Mammary epithelial cell (primary cell): ENCODE measurements at regions not wholly inside any gene's neighbourhood (a gene's known extent, or its start where the extent isn't known, plus 50 kb on each side); places are given as distances from the start of the nearest gene placed in this dataset.

ENCODE experiments used
- EZH2 ChIP-seq: IDR thresholded peaks from 2 replicates; pipeline ENCODE4 v1.6.1; 2012; ENCODE audit warnings: low read length, inconsistent platforms, borderline replicate concordance
- TF ChIP-seq, protein P1 (sequence below), 2 donors: IDR thresholded peaks in 1 of 2; conservative IDR thresholded peaks in 1 of 2; 2 replicates each; pipeline ENCODE4 v1.5.1; 2011 to 2012; ENCODE audit warnings: inconsistent platforms in 2 of 2, low read length in 2 of 2, mild to moderate bottlenecking in 2 of 2, control low read depth in 1 of 2, low read depth in 1 of 2; ENCODE audit not compliant: insufficient read depth in 1 of 2; ENCODE audit errors: extremely low read depth in 1 of 2

DNA sequence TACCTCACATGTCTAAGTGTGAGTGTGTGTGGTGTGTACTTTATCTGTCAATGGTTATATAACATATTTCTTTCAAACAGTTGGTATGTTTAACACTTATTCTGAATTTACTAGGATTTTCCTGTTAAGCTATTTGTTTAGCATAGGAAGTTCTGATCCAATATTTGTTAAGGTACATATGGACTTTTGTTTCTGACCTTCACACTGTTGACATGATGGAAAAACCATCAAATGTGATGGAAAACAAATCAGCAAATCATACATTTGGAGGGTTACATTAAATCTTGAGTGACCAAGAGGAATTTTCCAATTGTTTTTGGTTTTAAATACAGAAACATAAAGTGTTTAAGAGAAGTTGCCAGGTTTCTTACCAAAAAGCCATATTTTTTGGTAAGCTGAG lies 638.9 kb downstream of the STK39 start:
- TF ChIP-seq, protein P1, sequence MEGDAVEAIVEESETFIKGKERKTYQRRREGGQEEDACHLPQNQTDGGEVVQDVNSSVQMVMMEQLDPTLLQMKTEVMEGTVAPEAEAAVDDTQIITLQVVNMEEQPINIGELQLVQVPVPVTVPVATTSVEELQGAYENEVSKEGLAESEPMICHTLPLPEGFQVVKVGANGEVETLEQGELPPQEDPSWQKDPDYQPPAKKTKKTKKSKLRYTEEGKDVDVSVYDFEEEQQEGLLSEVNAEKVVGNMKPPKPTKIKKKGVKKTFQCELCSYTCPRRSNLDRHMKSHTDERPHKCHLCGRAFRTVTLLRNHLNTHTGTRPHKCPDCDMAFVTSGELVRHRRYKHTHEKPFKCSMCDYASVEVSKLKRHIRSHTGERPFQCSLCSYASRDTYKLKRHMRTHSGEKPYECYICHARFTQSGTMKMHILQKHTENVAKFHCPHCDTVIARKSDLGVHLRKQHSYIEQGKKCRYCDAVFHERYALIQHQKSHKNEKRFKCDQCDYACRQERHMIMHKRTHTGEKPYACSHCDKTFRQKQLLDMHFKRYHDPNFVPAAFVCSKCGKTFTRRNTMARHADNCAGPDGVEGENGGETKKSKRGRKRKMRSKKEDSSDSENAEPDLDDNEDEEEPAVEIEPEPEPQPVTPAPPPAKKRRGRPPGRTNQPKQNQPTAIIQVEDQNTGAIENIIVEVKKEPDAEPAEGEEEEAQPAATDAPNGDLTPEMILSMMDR (conservative IDR thresholded peaks at IDR 0.05 in 1 of 2, IDR thresholded peaks at IDR 0.05 in 1 of 2; ENCODE audit: extremely low read depth in 1 of 2, insufficient read depth in 1 of 2, low read depth in 1 of 2, low read length in 2 of 2): no peak
- no peak for TF ChIP-seq EZH2
